A673 (cell line): ENCODE measurements at regions not wholly inside any gene's neighbourhood (a gene's known extent, or its start where the extent isn't known, plus 50 kb on each side); places are given as distances from the start of the nearest gene placed in this dataset.

Experiments used
- BruUV-seq: library from RNA; stranded (reverse); fragments of 400-500 nt; replicated peaks from 2 replicates; lab custom pipeline; 2021; lab: Mats Ljungman, UMichigan
- CTCF ChIA-PET: fragments of 300-600 bp; sonication (Branson Sonifier 250); formaldehyde crosslinking; loops from one replicate; lab custom pipeline; 2022; ENCODE audit warnings: antibody characterized with exemption; lab: Charles Lee
- POLR2A ChIA-PET: fragments of 300-600 bp; sonication (Branson Sonifier 250); formaldehyde crosslinking; loops from one replicate; lab custom pipeline; 2022; ENCODE audit warnings: antibody characterized with exemption; ENCODE audit not compliant: low non-redundant PET; lab: Charles Lee
- DNase-seq: peaks from one replicate; pipeline ENCODE4 v3.0.0-alpha.2; 2015; ENCODE audit warnings: low spot score
- H3K27ac ChIP-seq: fragments of 200-600 bp; sonication (generic); 2 replicates; pipeline ENCODE4 v1.5.1; 2016; ENCODE audit warnings: mixed run types, low read depth, mild to moderate bottlenecking, mixed read lengths, antibody characterized with exemption, low read length; ENCODE audit not compliant: poor library complexity, severe bottlenecking
- H3K27me3 ChIP-seq: fragments of 200-600 bp; sonication (generic); replicated peaks from 2 replicates; pipeline ENCODE4 v1.6.1; 2017; ENCODE audit warnings: mixed run types, low read depth, mild to moderate bottlenecking, mixed read lengths, antibody characterized with exemption, low read length; ENCODE audit not compliant: insufficient read depth, poor library complexity
- H3K36me3 ChIP-seq: fragments of 200-600 bp; sonication (generic); 2 replicates; pipeline ENCODE4 v1.6.1; 2016; ENCODE audit warnings: mixed run types, mild to moderate bottlenecking, mixed read lengths, antibody characterized with exemption, low read length; ENCODE audit not compliant: insufficient read depth, poor library complexity, severe bottlenecking
- H3K4me1 ChIP-seq: fragments of 200-600 bp; sonication (generic); 2 replicates; pipeline ENCODE4 v1.6.1; 2017; ENCODE audit warnings: mixed run types, mild to moderate bottlenecking, mixed read lengths, antibody characterized with exemption, low read length; ENCODE audit not compliant: insufficient read depth, poor library complexity, severe bottlenecking
- H3K4me3 ChIP-seq: fragments of 200-600 bp; sonication (generic); 2 replicates; pipeline ENCODE4 v1.5.1; 2016; ENCODE audit warnings: low read depth, mixed run types, mild to moderate bottlenecking, mixed read lengths, low read length; ENCODE audit not compliant: poor library complexity, severe bottlenecking
- H3K9me3 ChIP-seq: fragments of 200-600 bp; sonication (generic); 2 replicates; pipeline ENCODE4 v1.6.1; 2016; ENCODE audit warnings: mixed run types, low read depth, mild to moderate bottlenecking, mixed read lengths, antibody characterized with exemption, low read length; ENCODE audit not compliant: poor library complexity, severe bottlenecking
- EZH2 ChIP-seq: fragments of 200-600 bp; sonication (generic); IDR thresholded peaks from 2 replicates; pipeline ENCODE4 v1.6.1; 2017; ENCODE audit warnings: borderline replicate concordance, low read depth, mild to moderate bottlenecking, mixed read lengths, antibody characterized with exemption, low read length; ENCODE audit not compliant: poor library complexity, severe bottlenecking
- intact Hi-C: fragments of 100-400 bp; cut with micrococcal nuclease; formaldehyde crosslinking; loops from one replicate; pipeline ENCODE4 v1.10.0; 2022; ENCODE audit not compliant: unreplicated experiment
- TF ChIP-seq, protein P1 (sequence below): fragments of 300-800, 200-600 bp; sonication (generic); conservative IDR thresholded peaks from 2 replicates; pipeline ENCODE4 v1.5.1; 2017; ENCODE audit warnings: low read depth, mild to moderate bottlenecking, antibody characterized with exemption, low read length, moderate library complexity, mixed read lengths

DNA sequence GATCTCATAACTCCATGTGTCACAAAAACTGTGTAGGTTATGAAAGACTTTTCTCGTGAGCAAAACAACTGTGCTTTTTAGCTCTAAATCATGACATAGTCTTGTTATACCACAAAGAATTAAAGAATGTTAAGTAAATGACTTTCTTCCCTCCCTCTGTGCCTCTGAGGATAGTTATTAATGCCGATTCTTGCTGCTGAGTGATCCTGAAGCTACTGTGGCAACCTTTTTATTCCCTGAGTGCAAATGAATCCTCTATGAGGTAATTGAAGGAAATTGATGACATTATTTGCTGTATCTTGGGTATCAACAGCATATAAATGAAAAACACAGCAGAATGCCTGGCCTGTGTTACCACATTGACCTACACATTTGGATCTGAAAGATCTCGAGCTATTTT is 142.2 kb upstream of the HDAC9 start:
- peak overlapping the region; percentile 47 for H3K27ac ChIP-seq
- no peaks in the 10 kb centered on the region for H3K36me3 ChIP-seq
- no peaks in the 10 kb centered on the region for H3K27me3 ChIP-seq
- CTCF ChIA-PET = interaction anchor here (1.3 to 2.5 kb wide), 5 partner anchors 196 to 764 kb away, joined by 3 to 24 read pairs (median 5); partner anchors contain the start of gene TWIST1
- peaks cover 42% of the 10 kb centered on the region for H3K4me1 ChIP-seq
- intact Hi-C loops = loop anchor here (1.0 to 10.0 kb wide), 6 partner anchors 218 to 1089 kb away; partner anchors contain the start of gene TWIST1
- no peaks in the 10 kb centered on the region for H3K9me3 ChIP-seq
- DNase-seq = peak; percentile 14
- H3K4me3 ChIP-seq = no peak overlapping the region
- TF ChIP-seq EZH2 = no peak
- TF ChIP-seq, protein P1, sequence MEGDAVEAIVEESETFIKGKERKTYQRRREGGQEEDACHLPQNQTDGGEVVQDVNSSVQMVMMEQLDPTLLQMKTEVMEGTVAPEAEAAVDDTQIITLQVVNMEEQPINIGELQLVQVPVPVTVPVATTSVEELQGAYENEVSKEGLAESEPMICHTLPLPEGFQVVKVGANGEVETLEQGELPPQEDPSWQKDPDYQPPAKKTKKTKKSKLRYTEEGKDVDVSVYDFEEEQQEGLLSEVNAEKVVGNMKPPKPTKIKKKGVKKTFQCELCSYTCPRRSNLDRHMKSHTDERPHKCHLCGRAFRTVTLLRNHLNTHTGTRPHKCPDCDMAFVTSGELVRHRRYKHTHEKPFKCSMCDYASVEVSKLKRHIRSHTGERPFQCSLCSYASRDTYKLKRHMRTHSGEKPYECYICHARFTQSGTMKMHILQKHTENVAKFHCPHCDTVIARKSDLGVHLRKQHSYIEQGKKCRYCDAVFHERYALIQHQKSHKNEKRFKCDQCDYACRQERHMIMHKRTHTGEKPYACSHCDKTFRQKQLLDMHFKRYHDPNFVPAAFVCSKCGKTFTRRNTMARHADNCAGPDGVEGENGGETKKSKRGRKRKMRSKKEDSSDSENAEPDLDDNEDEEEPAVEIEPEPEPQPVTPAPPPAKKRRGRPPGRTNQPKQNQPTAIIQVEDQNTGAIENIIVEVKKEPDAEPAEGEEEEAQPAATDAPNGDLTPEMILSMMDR = no peak
- POLR2A ChIA-PET = no interaction called here
- no TSS peak for BruUV-seq

DNA sequence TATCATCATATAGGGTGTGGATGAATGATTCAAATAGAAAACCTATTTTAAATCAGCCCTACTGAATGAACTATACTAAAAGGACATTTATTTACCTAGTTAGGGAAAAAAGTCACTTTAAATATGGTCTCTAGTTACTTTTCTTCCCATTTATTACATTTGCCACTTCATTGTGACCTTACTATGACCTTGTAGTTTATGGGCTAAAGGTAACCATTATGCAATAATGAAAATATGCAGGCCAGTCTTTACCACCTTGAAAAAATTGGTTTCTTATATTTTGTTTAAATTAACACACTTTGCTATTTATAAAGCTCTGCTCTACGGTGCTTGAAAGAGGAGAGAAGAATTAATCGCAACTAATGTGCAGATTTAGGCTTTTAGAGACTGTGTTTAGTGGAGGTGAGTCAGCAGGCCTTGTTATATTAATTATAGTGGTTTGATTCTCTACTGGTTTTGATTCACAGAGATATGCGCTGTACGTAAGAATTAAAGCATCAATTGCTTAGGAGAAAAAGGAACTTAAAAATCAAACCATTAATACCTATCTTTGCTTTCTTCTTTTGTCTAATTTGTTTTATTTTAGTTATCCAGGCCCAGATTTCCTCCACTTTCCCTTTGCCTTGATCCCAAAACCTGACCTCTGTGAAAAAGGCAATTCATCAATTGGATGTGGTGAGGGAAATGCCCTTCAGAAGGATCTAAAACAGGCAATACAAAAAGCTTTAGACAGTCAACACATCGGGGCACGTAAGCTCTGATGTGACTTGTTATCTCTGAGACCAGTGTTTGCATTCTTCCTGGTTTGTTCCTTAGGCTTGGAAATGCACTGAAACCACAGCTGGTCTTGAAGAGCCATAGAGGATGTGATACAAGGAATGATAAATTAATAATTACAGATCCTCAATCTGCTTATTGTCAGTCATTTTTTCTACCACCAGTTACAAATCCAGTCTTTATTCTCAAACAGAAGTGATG is 141.2 kb upstream of the HDAC9 start:
- Histone ChIP-seq H3K4me1 (peaks cover 42% of the 10 kb centered on the region), H3K36me3 (no peaks in the 10 kb centered on the region), H3K4me3 (no peak overlapping the region), H3K27ac (peak overlapping the region; percentile 47), H3K27me3 (no peaks in the 10 kb centered on the region), H3K9me3 (no peaks in the 10 kb centered on the region)
- no peak for DNase-seq
- intact Hi-C loops = loop anchor here (2.0 to 10.0 kb wide), 5 partner anchors 143 to 1310 kb away; partner anchors contain the start of genes HDAC9 and TWIST1
- POLR2A ChIA-PET = no interaction called here
- no TSS peak for BruUV-seq
- CTCF ChIA-PET = interaction anchor here (1.1 to 1.6 kb wide), 2 partner anchors 214 to 217 kb away, joined by 3 to 5 read pairs; no protein-coding TSS in a partner anchor
- TF ChIP-seq, protein P1 = no peak
- TF ChIP-seq EZH2 = no peak

DNA sequence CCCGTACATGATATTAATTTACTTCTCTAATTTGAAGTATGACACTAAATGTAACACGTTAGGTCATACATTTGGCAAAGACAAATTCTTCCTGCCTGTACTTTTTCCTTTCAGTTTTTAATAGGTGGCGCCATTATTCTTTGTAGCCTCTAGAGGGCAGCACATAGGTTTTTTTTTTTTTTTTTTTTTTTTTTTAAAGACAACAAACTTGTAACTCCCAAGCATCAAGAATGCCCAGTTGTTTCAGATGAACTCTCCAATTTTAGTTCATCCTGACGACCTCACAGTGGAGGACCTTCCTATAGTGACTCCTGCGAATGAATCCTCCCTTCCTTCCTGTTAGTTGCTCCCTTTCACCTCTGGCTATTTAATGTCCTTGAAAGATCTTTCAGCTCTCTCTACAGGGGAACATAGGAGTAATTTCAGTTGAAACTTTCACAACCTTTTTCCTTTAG is 139.3 kb upstream of the HDAC9 start:
- no TSS peak for BruUV-seq
- H3K36me3 ChIP-seq = no peaks in the 10 kb centered on the region
- CTCF ChIA-PET = interaction anchor here (0.7 to 1.1 kb wide), 2 partner anchors 166 to 215 kb away, joined by 4 to 7 read pairs; no protein-coding TSS in a partner anchor
- H3K4me3 ChIP-seq = no peak overlapping the region
- peak; percentile 69 for DNase-seq
- POLR2A ChIA-PET = no interaction called here
- peak overlapping the region; percentile 31 for H3K27ac ChIP-seq
- peaks cover 42% of the 10 kb centered on the region for H3K4me1 ChIP-seq
- intact Hi-C loops = loop anchor here (5.0 to 10.0 kb wide), 2 partner anchors 141 to 429 kb away; partner anchors contain the start of gene HDAC9
- no peaks in the 10 kb centered on the region for H3K9me3 ChIP-seq
- no peaks in the 10 kb centered on the region for H3K27me3 ChIP-seq
- TF ChIP-seq EZH2 = no peak
- TF ChIP-seq, protein P1 = peak; percentile 84
